NCI-H82 treated with DMSO at 0.1 percent for 48 hours (cell line): ENCODE measurements at regions not wholly inside any gene's neighbourhood (a gene's known extent, or its start where the extent isn't known, plus 50 kb on each side); places are given as distances from the start of the nearest gene placed in this dataset.
"Not testable (repeated sequence)": the region's sequence is repeated elsewhere in the genome, so short reads cannot be mapped to it uniquely, and the experiment has no call there.

ENCODE experiments used
- DNase-seq: peaks from one replicate; lab custom pipeline; 2025; ENCODE audit not compliant: unreplicated experiment; lab: John Stamatoyannopoulos, UW

- DNase-seq: no peak
Measured at GRCh38 chr15:31217566-31218270, 108.9 kb upstream of the KLF13 start.

GRCh38 chr15:31219221-31219620 is 107.4 kb upstream of the KLF13 start:
- DNase-seq: peak; percentile 44

GRCh38 chr15:31221936-31222515 is 104.6 kb upstream of the KLF13 start:
- DNase-seq: no peak

GRCh38 chr15:31222773-31223341 is 103.8 kb upstream of the KLF13 start:
- no peak for DNase-seq

GRCh38 chr15:31223478-31224350 is 102.9 kb upstream of the KLF13 start:
- DNase-seq: no peak

- not testable (repeated sequence) for DNase-seq
Measured at GRCh38 chr15:31224661-31225060, 102.0 kb upstream of the KLF13 start.

- no peak for DNase-seq
Measured at GRCh38 chr15:31225356-31225955, 101.2 kb upstream of the KLF13 start.

GRCh38 chr15:31226021-31226420 is 100.6 kb upstream of the KLF13 start:
- no peak for DNase-seq

GRCh38 chr15:31227235-31227634 is 99.4 kb upstream of the KLF13 start:
- DNase-seq: no peak

- DNase-seq: no peak
Measured at GRCh38 chr15:31228011-31228484, 98.6 kb upstream of the KLF13 start.

- DNase-seq: peak; percentile 14
Measured at GRCh38 chr15:31228980-31229826, 97.4 kb upstream of the KLF13 start.

GRCh38 chr15:31230630-31231485 is 95.8 kb upstream of the KLF13 start:
- DNase-seq: no peak

GRCh38 chr15:31234815-31235214 is 91.8 kb upstream of the KLF13 start:
- DNase-seq: no peak

GRCh38 chr15:31235311-31236183 is 91.1 kb upstream of the KLF13 start:
- peak; percentile 19 for DNase-seq

- DNase-seq: no peak
Measured at GRCh38 chr15:31236184-31237042, 90.2 kb upstream of the KLF13 start.

GRCh38 chr15:31237043-31237324 is 89.7 kb upstream of the KLF13 start:
- no peak for DNase-seq

GRCh38 chr15:31238906-31239305 is 87.7 kb upstream of the KLF13 start:
- DNase-seq: no peak

GRCh38 chr15:31239409-31239808 is 87.2 kb upstream of the KLF13 start:
- DNase-seq: no peak
